HCT116 (cell line): ENCODE measurements at regions not wholly inside any gene's neighbourhood (a gene's known extent, or its start where the extent isn't known, plus 50 kb on each side); places are given as distances from the start of the nearest gene placed in this dataset.

ENCODE experiments used
- ATAC-seq: fragments of 200-7000 bp; cut with Tn5 transposase; 2 replicates; pipeline ENCODE4 v1.9.1; 2020; ENCODE audit warnings: mild to moderate bottlenecking, moderate library complexity
- BruUV-seq: library from RNA; stranded (reverse); fragments of 400-500 nt; replicated peaks from 2 replicates; lab custom pipeline; 2021; lab: Mats Ljungman, UMichigan
- CTCF ChIA-PET: fragments of 300-600 bp; sonication (Branson Sonifier 250); formaldehyde crosslinking; loops from one replicate; lab custom pipeline; 2021; ENCODE audit warnings: antibody characterized with exemption; lab: Charles Lee
- POLR2A ChIA-PET: fragments of 300-600, 350-600 bp; sonication (Branson Sonifier 250); formaldehyde crosslinking; loops from one replicate; lab custom pipeline; 2021; ENCODE audit warnings: antibody characterized with exemption; lab: Charles Lee
- RAD21 ChIA-PET, 2 experiments: fragments of 300-600 bp; sonication (Branson Sonifier 250); formaldehyde crosslinking; loops; one replicate each; lab custom pipeline; 2023; ENCODE audit warnings: low total read pairs in 2 of 2; ENCODE audit not compliant: uncharacterized antibody in 2 of 2, unreplicated experiment in 2 of 2, low non-redundant PET in 1 of 2; lab: Charles Lee
- DNase-seq: peaks from one replicate; pipeline ENCODE4 v3.0.0-alpha.2; 2010; ENCODE audit warnings: low read depth, low spot score
- H2AFZ ChIP-seq: fragments of 200-600 bp; shearing (Covaris generic), sonication (generic); 2 replicates; pipeline ENCODE4 v1.6.1; 2017; ENCODE audit warnings: low read depth, mixed run types, mixed read lengths, antibody characterized with exemption, low read length; ENCODE audit not compliant: poor library complexity, severe bottlenecking
- H3K27ac ChIP-seq: 2 replicates; pipeline ENCODE4 v1.5.1; 2012; ENCODE audit warnings: low read depth, low read length
- H3K27me3 ChIP-seq: fragments of 200-600 bp; sonication (generic); 2 replicates; pipeline ENCODE4 v1.6.1; 2016; ENCODE audit warnings: mixed run types, low read length, mixed read lengths; ENCODE audit not compliant: insufficient read depth
- H3K36me3 ChIP-seq, 2 experiments: fragments of 200-500 bp in 1 of 2; fragments of 200-600 bp in 1 of 2; sonication (Bioruptor generic) in 1 of 2; sonication (generic) in 1 of 2; 2 replicates each; pipeline versions ENCODE4 v1.5.1 to v1.6.1; 2014 to 2016; ENCODE audit warnings: low read length in 2 of 2, inconsistent platforms in 1 of 2, mixed read lengths in 1 of 2, mixed run types in 1 of 2; ENCODE audit not compliant: insufficient read depth in 2 of 2, control insufficient read depth in 1 of 2
- H3K4me1 ChIP-seq, 2 experiments: fragments of 200-600 bp in 1 of 2; sonication (generic) in 1 of 2; 2 replicates each; pipeline versions ENCODE4 v1.5.1 to v1.6.1; 2012 to 2017; ENCODE audit warnings: low read length in 2 of 2, inconsistent platforms in 1 of 2, mild to moderate bottlenecking in 1 of 2, mixed read lengths in 1 of 2, mixed run types in 1 of 2, moderate library complexity in 1 of 2; ENCODE audit not compliant: insufficient read depth in 2 of 2, control insufficient read depth in 1 of 2
- H3K4me2 ChIP-seq: fragments of 200-600 bp; sonication (generic); 2 replicates; pipeline ENCODE4 v1.6.1; 2017; ENCODE audit warnings: mixed run types, low read length, mixed read lengths
- H3K4me3 ChIP-seq, 2 experiments: fragments of 200-600 bp in 1 of 2; sonication (generic) in 1 of 2; replicated peaks in 1 of 2; 2 replicates each; pipeline ENCODE4 v1.5.1; 2011 to 2016; ENCODE audit warnings: low read length in 2 of 2, control low read depth in 1 of 2, low read depth in 1 of 2, mild to moderate bottlenecking in 1 of 2, mixed read lengths in 1 of 2, mixed run types in 1 of 2
- H3K79me2 ChIP-seq: fragments of 200-600 bp; sonication (generic); 2 replicates; pipeline ENCODE4 v1.6.1; 2017; ENCODE audit warnings: mild to moderate bottlenecking, mixed run types, low read length, moderate library complexity, mixed read lengths; ENCODE audit not compliant: insufficient read depth
- H3K9ac ChIP-seq: fragments of 200-600 bp; sonication (generic); 2 replicates; pipeline ENCODE4 v1.6.1; 2016; ENCODE audit warnings: low read length, mixed read lengths
- H3K9me2 ChIP-seq: fragments of 200-600 bp; sonication (generic), shearing (Covaris generic); 2 replicates; pipeline ENCODE4 v1.6.1; 2017; ENCODE audit warnings: mixed run types, mild to moderate bottlenecking, moderate library complexity; ENCODE audit not compliant: insufficient read depth
- H3K9me3 ChIP-seq, 2 experiments: fragments of 200-500 bp in 1 of 2; fragments of 200-600 bp in 1 of 2; sonication (Bioruptor generic) in 1 of 2; sonication (generic) in 1 of 2; 2 replicates each; pipeline ENCODE4 v1.6.1; 2014 to 2017; ENCODE audit warnings: low read length in 2 of 2, mixed read lengths in 2 of 2, inconsistent platforms in 1 of 2, low read depth in 1 of 2, mild to moderate bottlenecking in 1 of 2, mixed run types in 1 of 2, moderate library complexity in 1 of 2; ENCODE audit not compliant: control insufficient read depth in 1 of 2, insufficient read depth in 1 of 2
- H4K20me1 ChIP-seq: fragments of 200-600 bp; sonication (generic), shearing (Covaris generic); 2 replicates; pipeline ENCODE4 v1.6.1; 2017; ENCODE audit warnings: mixed run types, mild to moderate bottlenecking, moderate library complexity; ENCODE audit not compliant: insufficient read depth
- CBX3 ChIP-seq: IDR thresholded peaks from 2 replicates; pipeline ENCODE4 v1.6.1; 2012; ENCODE audit warnings: low read depth
- CEBPB ChIP-seq: IDR thresholded peaks from 2 replicates; pipeline ENCODE4 v1.6.1; 2012; ENCODE audit warnings: low read depth
- ELF1 ChIP-seq: IDR thresholded peaks from 2 replicates; pipeline ENCODE4 v1.6.1; 2012; ENCODE audit warnings: low read depth, borderline replicate concordance
- EZH2 ChIP-seq: fragments of 200-600 bp; sonication (generic); IDR thresholded peaks from 2 replicates; pipeline ENCODE4 v1.6.1; 2017; ENCODE audit warnings: antibody characterized with exemption, mixed run types
- EZH2phosphoT487 ChIP-seq: fragments of 200-600 bp; IDR thresholded peaks from 2 replicates; pipeline ENCODE4 v1.6.1; 2018; ENCODE audit warnings: antibody characterized with exemption, borderline replicate concordance
- FOSL1 ChIP-seq: IDR thresholded peaks from 2 replicates; pipeline ENCODE4 v1.6.1; 2012; ENCODE audit warnings: low read depth
- JUND ChIP-seq: IDR thresholded peaks from 2 replicates; pipeline ENCODE4 v1.6.1; 2012
- POLR2AphosphoS5 ChIP-seq: IDR thresholded peaks from 2 replicates; pipeline ENCODE4 v1.6.1; 2011; ENCODE audit warnings: mild to moderate bottlenecking, low read depth, low read length, moderate library complexity
- SIN3A ChIP-seq: IDR thresholded peaks from 2 replicates; pipeline ENCODE4 v1.6.1; 2012; ENCODE audit warnings: low read depth
- SRF ChIP-seq: IDR thresholded peaks from 2 replicates; pipeline ENCODE4 v1.6.1; 2012; ENCODE audit warnings: low read depth
- TCF7L2 ChIP-seq: IDR thresholded peaks from 2 replicates; pipeline ENCODE4 v1.7.0; 2011; ENCODE audit warnings: borderline replicate concordance, inconsistent platforms; ENCODE audit not compliant: insufficient read depth, insufficient read length; ENCODE audit errors: extremely low read depth
- ZFX ChIP-seq: fragments of 450-650 bp; IDR thresholded peaks from 2 replicates; pipeline ENCODE4 v1.6.1; 2017
- intact Hi-C: fragments of 100-400 bp; cut with micrococcal nuclease; formaldehyde crosslinking; loops from 2 replicates; pipeline ENCODE4 v1.10.0; 2022
- TF ChIP-seq, protein P1 (sequence below): IDR thresholded peaks from 2 replicates; pipeline ENCODE4 v1.6.1; 2012

DNA sequence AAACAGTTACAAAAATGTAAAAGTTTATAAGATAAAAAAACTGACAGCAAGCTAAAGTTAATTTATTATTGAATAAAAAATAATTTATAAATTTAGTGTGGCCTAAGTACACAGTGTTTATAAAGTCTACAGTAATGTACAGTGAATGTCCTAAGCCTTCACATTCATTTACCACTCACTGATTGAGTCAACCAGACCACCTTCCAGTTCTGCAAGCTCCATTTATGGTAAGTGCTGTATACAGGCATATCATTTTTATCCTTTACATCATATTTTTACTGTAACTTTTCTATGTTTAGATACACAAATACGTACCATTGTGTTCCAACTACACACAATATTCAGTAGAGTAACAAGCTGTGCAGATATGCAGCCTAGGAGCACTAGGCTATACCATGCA lies 184.2 kb upstream of the LRATD1 start (continued):
- TF ChIP-seq, protein P1, sequence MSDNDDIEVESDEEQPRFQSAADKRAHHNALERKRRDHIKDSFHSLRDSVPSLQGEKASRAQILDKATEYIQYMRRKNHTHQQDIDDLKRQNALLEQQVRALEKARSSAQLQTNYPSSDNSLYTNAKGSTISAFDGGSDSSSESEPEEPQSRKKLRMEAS = no peak
- TF ChIP-seq EZH2phosphoT487 (no peak), EZH2 (no peak), SRF (no peak), TCF7L2 (no peak), JUND (no peak), FOSL1 (no peak)

DNA sequence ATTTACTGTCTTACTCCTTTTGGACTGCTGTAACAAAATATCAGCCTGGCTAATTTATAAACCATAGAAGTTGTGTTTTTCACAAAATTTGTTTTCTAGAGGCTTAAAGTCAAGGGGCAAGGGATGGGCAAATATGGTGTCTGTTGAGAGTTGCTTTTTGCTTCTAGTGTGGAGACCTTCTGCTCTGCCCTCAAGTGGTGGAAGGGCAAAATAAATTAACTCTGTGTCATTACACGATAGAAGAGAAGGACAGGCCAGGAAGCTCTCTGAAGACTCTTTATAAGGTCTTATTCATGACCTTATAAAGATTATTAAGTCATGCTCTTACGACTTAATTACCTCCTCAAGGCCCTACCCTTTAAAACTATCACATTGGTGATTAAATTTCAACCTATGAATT lies 181.2 kb upstream of the LRATD1 start:
- Histone ChIP-seq H2AFZ (no peak overlapping the region), H4K20me1 (no peaks in the 10 kb centered on the region), H3K4me1 (no peaks in the 10 kb centered on the region), H3K36me3 (no peaks in the 10 kb centered on the region), H3K9ac (no peak overlapping the region), H3K4me2 (no peak overlapping the region), H3K4me3 (no peak overlapping the region), H3K9me3 (peaks cover 4 to 22% of the 10 kb centered on the region in 2 experiments; a peak in 2 of 4 replicates), H3K27me3 (no peaks in the 10 kb centered on the region), H3K27ac (no peak overlapping the region), H3K9me2 (no peaks in the 10 kb centered on the region), H3K79me2 (no peaks in the 10 kb centered on the region)
- ATAC-seq = no peak
- DNase-seq = no peak
- BruUV-seq = no TSS peak
- TF ChIP-seq EZH2phosphoT487 (no peak), CEBPB (no peak)
- intact Hi-C loops = no loop called here
- CTCF ChIA-PET = no interaction called here
- POLR2A ChIA-PET = no interaction called here
- RAD21 ChIA-PET = no interaction called here

DNA sequence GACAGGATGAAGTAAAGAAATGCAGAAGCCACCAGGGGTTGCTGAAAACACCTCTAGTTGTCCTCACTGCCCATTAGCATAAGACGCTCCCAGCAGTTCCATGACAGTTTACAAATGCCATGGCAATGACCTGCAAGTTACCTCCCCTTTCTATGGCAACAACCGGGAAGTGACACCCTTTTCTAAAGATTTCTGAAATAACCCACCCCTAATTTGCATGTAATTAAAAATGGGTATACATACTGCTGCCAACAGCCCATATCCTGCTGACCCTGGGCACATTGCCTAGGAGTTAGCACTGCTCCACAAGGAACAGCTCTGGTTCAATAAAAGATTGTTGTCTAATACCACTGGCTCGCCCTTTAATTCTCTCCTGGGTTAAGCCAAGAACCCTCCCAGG lies 178.3 kb upstream of the LRATD1 start:
- intact Hi-C loops = no loop called here
- Histone ChIP-seq H3K36me3 (no peaks in the 10 kb centered on the region), H3K4me2 (no peak overlapping the region), H3K27ac (no peak overlapping the region), H3K4me1 (no peaks in the 10 kb centered on the region), H3K9me2 (no peaks in the 10 kb centered on the region), H3K27me3 (no peaks in the 10 kb centered on the region), H3K9ac (no peak overlapping the region), H4K20me1 (no peaks in the 10 kb centered on the region), H3K79me2 (no peaks in the 10 kb centered on the region), H3K4me3 (no peak overlapping the region), H2AFZ (no peak overlapping the region), H3K9me3 (peaks cover 16 to 24% of the 10 kb centered on the region in 2 experiments; a peak in 2 of 4 replicates)
- TF ChIP-seq EZH2 (no peak), EZH2phosphoT487 (no peak), CBX3 (no peak), ELF1 (no peak), ZFX (no peak), POLR2AphosphoS5 (no peak), SRF (no peak), FOSL1 (no peak), SIN3A (no peak)
- TF ChIP-seq, protein P1 = no peak
- POLR2A ChIA-PET = no interaction called here
- no TSS peak for BruUV-seq
- RAD21 ChIA-PET = no interaction called here
- ATAC-seq (no peak), DNase-seq (no peak)
- CTCF ChIA-PET = no interaction called here
